AG04449 (cell line): ENCODE measurements at regions not wholly inside any gene's neighbourhood (a gene's known extent, or its start where the extent isn't known, plus 50 kb on each side); places are given as distances from the start of the nearest gene placed in this dataset.

Source experiments
- CTCF ChIA-PET: fragments of 350-600 bp; formaldehyde crosslinking; extraction: SDS; loops from one replicate; lab custom pipeline; 2021; ENCODE audit warnings: antibody characterized with exemption; lab: Yijun Ruan, JAX
- POLR2A ChIA-PET: fragments of 400-600, 350-600 bp; formaldehyde crosslinking; extraction: SDS; loops from one replicate; lab custom pipeline; 2020; ENCODE audit warnings: antibody characterized with exemption, inconsistent platforms; lab: Yijun Ruan, JAX
- DNase-seq: peaks from one replicate; pipeline ENCODE4 v3.0.0-alpha.2; 2010; ENCODE audit warnings: low read depth, low spot score
- H3K4me3 ChIP-seq: 2 replicates; pipeline ENCODE4 v1.5.1; 2011; ENCODE audit warnings: low read depth, mild to moderate bottlenecking, control low read depth, low read length
- CTCF ChIP-seq: IDR thresholded peaks from one replicate; pipeline ENCODE4 v1.5.1; 2011; ENCODE audit warnings: mild to moderate bottlenecking, moderate library complexity, low read length, control low read depth, inconsistent platforms; ENCODE audit not compliant: insufficient read depth; ENCODE audit errors: missing control alignments

- H3K4me3 ChIP-seq: no peak overlapping the region
- CTCF ChIA-PET: interaction anchor here (0.6 to 1.2 kb wide), 2 partner anchors 9 to 216 kb away, joined by 3 to 5 read pairs; no protein-coding TSS in a partner anchor
- POLR2A ChIA-PET: interaction anchor here (0.5 to 1.3 kb wide), 3 partner anchors 241 to 389 kb away, joined by 3 read pairs; no protein-coding TSS in a partner anchor
- DNase-seq: no peak
- no peak for TF ChIP-seq CTCF
These were observed 59.2 kb downstream of the C9orf50 start for GRCh38 chr9:129561594-129562281.

GRCh38 chr9:129560881-129561306 is 60.0 kb downstream of the C9orf50 start:
- TF ChIP-seq CTCF: no peak
- ChIA-PET CTCF (interaction anchor here (1.2 kb wide), 1 partner anchor 10 kb away, joined by 5 read pairs; no protein-coding TSS in a partner anchor), POLR2A (interaction anchor here (1.1 to 1.3 kb wide), 2 partner anchors 383 to 388 kb away, joined by 3 read pairs; no protein-coding TSS in a partner anchor)
- DNase-seq: no peak
- no peak overlapping the region for H3K4me3 ChIP-seq

- no peak for DNase-seq
- CTCF ChIA-PET: no interaction called here
- POLR2A ChIA-PET: interaction anchor here (1.3 kb wide), 1 partner anchor 63 kb away, joined by 4 read pairs; no protein-coding TSS in a partner anchor
- H3K4me3 ChIP-seq: no peak overlapping the region
- TF ChIP-seq CTCF: no peak
These were observed 61.4 kb downstream of the C9orf50 start for GRCh38 chr9:129559506-129559881.

GRCh38 chr9:129558551-129559505 is 62.1 kb downstream of the C9orf50 start:
- POLR2A ChIA-PET: interaction anchor here (1.3 kb wide), 1 partner anchor 62 kb away, joined by 4 read pairs; no protein-coding TSS in a partner anchor
- TF ChIP-seq CTCF: no peak
- no peak overlapping the region for H3K4me3 ChIP-seq
- CTCF ChIA-PET: no interaction called here
- DNase-seq: no peak

- CTCF ChIA-PET: interaction anchor here (0.7 kb wide), 1 partner anchor 419 kb away, joined by 3 read pairs; no protein-coding TSS in a partner anchor
- no peak for DNase-seq
- POLR2A ChIA-PET: interaction anchor here (0.9 to 1.3 kb wide), 2 partner anchors 61 to 380 kb away, joined by 4 read pairs; partner anchors contain the start of gene IER5L
- no peak for TF ChIP-seq CTCF
- no peak overlapping the region for H3K4me3 ChIP-seq
These were observed 62.8 kb downstream of the C9orf50 start for GRCh38 chr9:129558063-129558550.
